Cardiac fibroblast (primary cell): ENCODE measurements at regions not wholly inside any gene's neighbourhood (a gene's known extent, or its start where the extent isn't known, plus 50 kb on each side); places are given as distances from the start of the nearest gene placed in this dataset.
A peak's percentile ranks its signal among the peaks of the same experiment; 100 is the strongest.

ENCODE experiments used
- DNase-seq, 2 donors: peaks; one replicate each; pipeline versions ENCODE4 v3.0.0 to v3.0.0-alpha.2; 2010; ENCODE audit warnings: low read depth in 2 of 2
- H3K4me3 ChIP-seq, 2 donors: replicated peaks in 1 of 2; 1 replicate in 1 of 2; 2 replicates in 1 of 2; pipeline ENCODE4 v1.5.1; 2011; ENCODE audit warnings: low read depth in 2 of 2, low read length in 2 of 2, mild to moderate bottlenecking in 2 of 2, moderate library complexity in 1 of 2
- TF ChIP-seq, protein P1 (sequence below): IDR thresholded peaks from one replicate; pipeline ENCODE4 v1.5.1; 2011; ENCODE audit warnings: low read depth, mild to moderate bottlenecking, low read length, inconsistent platforms

DNA sequence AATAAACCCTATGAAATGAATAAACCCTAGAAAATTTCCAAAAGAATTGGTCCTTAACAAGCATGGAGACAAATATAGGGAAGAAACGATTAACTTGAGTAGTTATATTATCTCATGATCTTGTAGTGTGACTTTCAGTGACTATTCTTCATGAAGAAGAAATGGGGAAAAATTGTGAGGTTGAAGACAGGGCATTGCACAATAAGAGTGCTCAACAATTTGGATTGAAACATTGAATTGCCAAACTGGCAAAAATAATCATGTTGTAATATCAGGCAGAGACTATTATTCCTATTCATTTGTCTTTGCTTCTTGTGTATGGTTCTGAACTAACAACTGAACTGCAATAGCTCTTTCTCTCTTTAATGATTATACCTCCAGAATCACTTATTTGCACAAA is 605.1 kb downstream of the PCDH7 start:
- H3K4me3 ChIP-seq: no peak overlapping the region
- TF ChIP-seq, protein P1, sequence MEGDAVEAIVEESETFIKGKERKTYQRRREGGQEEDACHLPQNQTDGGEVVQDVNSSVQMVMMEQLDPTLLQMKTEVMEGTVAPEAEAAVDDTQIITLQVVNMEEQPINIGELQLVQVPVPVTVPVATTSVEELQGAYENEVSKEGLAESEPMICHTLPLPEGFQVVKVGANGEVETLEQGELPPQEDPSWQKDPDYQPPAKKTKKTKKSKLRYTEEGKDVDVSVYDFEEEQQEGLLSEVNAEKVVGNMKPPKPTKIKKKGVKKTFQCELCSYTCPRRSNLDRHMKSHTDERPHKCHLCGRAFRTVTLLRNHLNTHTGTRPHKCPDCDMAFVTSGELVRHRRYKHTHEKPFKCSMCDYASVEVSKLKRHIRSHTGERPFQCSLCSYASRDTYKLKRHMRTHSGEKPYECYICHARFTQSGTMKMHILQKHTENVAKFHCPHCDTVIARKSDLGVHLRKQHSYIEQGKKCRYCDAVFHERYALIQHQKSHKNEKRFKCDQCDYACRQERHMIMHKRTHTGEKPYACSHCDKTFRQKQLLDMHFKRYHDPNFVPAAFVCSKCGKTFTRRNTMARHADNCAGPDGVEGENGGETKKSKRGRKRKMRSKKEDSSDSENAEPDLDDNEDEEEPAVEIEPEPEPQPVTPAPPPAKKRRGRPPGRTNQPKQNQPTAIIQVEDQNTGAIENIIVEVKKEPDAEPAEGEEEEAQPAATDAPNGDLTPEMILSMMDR: no peak
- no peak for DNase-seq

DNA sequence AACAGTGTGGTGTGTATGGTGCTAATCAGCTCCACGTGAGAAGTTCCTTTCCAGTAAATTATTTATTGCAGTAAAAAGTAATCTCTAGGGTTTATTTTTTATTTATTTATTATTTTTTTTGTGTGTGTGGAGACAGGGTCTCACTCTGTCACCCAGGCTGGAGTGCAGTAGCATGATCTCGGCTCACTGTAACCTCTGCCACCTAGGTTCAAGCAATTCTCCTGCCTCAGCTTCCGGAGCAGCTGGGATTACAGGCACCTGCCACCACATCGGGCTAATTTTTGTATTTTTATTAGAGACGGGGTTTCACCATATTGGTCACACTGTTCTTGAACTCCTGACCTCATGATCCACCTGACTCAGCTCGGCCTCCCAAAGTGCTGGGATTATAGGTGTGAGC is 606.9 kb downstream of the PCDH7 start:
- no peak overlapping the region for H3K4me3 ChIP-seq
- TF ChIP-seq, protein P1: no peak
- DNase-seq: no peak

DNA sequence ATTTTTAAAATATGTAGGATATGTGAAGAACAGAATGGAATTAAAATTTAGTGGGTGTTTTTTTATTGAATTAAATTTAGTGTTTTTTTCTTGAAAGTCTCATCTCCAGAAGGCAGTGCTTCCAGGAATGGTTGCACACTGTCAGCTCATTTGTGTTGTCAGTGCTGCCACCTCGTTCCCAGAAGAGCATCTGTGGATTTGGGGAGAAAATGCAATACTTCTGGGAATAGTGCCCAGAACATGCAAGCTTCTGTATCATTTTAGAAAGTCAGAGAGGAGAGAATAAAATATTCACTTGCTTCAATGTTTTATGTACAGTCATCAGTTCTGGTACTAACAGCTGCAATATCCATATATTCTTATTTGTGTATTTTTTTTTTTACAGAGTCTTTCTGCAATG is 608.8 kb downstream of the PCDH7 start:
- peak in 1 of 2 donors; percentile 12 for DNase-seq

DNA sequence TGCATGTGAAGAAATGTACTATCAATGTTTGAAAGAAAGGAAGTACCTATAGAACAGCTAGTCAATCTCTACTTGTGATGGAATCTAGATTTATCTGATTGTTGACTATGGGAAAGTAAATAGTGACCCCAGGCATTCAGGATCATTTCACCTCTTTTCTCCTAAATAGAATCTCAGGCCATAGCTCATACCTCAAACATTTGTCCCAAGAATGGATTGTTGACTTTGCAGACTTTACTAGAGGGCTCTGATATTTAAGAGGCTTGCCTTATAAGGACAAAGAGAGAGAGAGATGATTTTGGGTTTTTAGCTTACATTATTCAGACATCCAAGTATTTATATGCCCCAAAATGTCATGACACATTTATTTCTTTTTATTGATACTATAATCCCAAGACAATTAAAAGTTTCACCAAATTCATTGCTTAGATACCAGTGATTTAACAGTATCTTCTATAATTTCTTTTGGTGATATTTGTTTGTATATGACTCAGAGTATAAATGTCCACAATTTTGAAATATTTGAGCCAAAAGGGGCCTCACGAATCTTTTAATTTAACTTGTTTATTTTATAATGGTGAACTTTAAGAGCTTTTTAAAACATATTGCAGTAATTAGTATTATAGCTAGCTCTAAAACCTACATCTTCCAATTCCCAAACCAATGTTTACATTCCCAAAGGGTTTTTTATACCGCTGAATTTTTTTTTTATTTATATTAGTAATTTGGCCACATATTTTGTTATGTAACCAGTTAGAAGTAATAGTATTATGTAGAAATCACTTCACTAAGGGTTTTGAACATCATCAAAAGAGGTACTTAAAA is 614.1 kb downstream of the PCDH7 start:
- H3K4me3 ChIP-seq: no peak overlapping the region
- TF ChIP-seq, protein P1: no peak
- no peak for DNase-seq

More for the DNA sequence above, 608.8 kb downstream of the PCDH7 start:
- H3K4me3 ChIP-seq: no peak overlapping the region
- TF ChIP-seq, protein P1: no peak

DNA sequence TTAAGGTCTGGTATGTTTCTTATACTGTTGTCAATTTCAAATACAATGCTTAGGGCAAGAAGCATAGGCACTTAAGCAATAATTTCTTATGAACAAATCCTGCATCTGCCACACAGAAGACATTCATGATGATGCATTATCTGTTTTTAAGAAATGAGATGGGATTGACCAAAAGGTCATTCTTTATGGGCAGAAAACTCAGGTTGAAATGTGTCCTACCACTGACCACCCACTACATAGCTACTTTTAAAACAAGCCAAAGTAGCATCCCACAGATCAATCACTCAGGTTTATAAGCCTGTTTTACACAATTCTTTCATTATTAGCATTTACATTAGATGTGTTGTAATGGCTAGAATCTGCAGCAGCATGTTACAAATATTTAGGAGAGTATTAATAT is 617.8 kb downstream of the PCDH7 start:
- H3K4me3 ChIP-seq: no peak overlapping the region
- DNase-seq: no peak
- TF ChIP-seq, protein P1: no peak

DNA sequence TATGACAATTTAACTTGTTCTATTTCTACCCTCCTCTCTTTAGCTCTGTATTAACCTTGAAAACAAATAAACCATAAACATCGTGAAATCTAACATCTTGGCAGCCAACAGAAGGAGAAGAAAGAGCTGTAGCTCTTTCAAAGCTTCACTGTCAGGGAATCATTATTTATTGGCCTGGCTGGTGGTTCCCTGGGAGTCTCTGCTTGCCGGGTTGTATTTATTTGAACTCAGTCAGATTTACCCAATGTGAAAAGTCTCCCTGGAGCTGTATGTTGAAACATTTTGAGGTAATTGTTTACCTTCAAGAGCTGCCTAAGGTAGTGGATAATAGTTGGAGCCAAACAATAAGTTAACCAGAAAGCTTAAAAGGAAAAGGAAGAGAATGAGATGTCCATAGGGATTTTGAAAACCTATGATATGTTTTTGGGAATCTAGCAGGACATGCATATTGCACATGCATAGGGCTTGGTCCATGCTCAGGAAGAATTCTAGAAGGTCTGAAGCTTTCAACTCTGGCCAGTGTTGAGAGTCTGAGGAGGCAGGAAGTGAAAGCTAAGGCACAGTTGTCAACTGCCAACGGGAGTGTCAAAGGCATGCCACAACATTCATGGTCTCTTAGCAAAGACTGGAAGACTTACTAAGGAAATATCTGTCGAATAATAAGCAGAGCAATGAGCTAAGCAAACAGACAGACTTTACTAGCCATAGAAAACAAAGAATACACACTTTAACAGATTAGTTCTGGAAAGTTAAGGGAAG is 621.6 kb downstream of the PCDH7 start:
- TF ChIP-seq, protein P1: no peak
- no peak for DNase-seq
- no peak overlapping the region for H3K4me3 ChIP-seq
